ENCODE measurements at regions not wholly inside any gene's neighbourhood (a gene's known extent, or its start where the extent isn't known, plus 50 kb on each side); places are given as distances from the start of the nearest gene placed in this dataset.

GRCh38 chr13:58946274-58946673 lies 1217.5 kb downstream of the DIAPH3 start:
- TF ChIP-seq KLF16 (tag by site-specific recombination; IDR thresholded peaks at IDR 0.05) (no peak), ZNF639 (tag by site-specific recombination; IDR thresholded peaks at IDR 0.05) (no peak)

All from HEK293 (cell line).